NCI-H146 (cell line): ENCODE measurements at regions not wholly inside any gene's neighbourhood (a gene's known extent, or its start where the extent isn't known, plus 50 kb on each side); places are given as distances from the start of the nearest gene placed in this dataset.

Source experiments
- DNase-seq: peaks from one replicate; lab custom pipeline; 2025; lab: John Stamatoyannopoulos, UW

DNA sequence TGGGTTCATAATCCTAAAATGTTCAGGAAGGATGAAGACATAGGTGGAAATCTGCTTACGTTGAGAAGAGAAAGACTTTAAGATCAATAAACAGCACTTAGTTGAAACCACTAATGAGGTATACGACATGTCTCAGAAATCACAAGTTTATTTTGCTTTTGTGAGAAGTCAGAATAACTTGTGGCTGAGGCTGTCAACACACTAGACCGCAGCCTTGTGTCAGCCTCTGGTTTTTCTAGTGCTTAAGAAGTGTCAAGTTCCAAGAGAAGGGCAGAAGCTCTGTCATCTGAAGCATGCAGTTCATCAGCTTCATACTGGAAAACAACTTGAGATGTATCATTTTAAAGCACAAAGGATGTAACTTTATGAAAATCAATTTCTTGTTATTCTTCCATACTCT, 420.9 kb downstream of the METTL15 start:
- no peak for DNase-seq

DNA sequence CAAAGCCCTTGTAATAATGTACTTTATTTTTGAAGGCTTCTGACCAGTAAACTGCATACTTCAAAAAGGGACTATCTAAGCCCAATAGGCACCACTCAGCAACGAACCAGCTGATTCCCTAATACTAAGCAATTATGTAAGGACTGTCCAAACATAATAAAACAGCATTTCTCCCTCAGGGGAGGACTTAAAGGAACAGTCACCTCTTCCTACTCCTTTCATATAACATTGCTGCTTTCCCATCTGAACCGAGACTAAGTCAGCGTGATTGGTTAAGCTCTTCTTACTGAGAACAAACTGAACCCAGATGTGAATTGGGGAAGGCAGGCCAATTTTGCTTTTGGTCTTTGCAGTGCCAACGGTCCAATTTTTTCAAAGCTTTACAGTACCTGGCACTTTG, 420.0 kb downstream of the METTL15 start:
- no peak for DNase-seq

GRCh38 chr11:28526406-28526751, 418.2 kb downstream of the METTL15 start:
- DNase-seq = no peak

DNA sequence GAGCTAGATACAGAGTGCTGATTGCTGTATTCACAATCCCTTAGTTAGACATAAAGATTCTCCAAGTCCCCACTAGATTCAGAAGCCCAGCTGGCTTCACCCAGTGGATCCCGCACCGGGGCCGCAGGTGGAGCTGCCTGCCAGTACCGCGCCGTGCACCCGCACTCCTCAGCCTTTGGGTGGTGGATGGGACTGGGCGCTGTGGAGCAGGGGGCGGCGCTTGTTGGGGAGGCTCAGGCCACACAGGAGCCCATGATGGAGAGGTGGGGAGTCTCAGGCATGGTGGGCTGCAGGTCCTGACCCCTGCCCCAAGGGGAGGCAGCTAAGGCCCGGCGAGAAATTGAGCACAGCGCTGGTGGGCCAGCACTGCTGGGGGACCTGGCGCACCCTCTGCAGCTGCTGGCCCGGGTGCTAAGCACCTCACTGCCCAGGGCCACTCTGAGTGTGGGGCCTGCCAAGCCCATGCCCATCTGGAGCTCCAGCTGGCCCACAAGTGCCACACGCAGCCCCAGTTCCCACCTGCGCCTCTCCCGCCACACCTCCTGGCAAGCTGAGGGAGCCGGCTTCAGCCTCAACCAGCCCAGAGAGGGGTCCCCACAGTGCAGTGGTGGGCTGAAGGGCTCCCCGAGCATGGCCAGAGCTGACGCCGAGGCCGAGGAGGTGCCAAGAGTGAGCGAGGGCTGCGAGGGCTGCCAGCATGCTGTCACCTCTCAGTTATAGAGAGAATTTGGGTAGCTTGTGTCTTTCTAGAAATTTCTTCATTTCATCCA, 417.6 kb downstream of the METTL15 start:
- no peak for DNase-seq

DNA sequence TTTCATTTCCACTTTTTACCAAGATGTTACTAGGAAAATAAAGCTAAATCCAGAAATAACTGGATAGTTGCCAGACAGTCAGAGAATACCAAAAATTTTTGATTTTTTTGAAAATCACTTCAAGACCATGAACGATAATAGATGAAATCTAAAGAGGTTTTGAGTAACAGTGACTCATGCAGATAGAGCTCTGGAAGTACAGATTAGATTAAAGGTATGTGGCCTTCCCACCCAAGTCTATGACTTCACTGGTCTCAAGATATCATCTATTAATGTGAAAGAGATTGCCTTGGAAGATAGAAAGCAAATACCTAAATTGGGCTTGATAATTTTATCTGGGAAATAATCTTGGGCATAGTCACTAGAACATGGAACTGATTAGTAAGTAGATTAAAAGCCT, 415.9 kb downstream of the METTL15 start:
- DNase-seq = no peak

DNA sequence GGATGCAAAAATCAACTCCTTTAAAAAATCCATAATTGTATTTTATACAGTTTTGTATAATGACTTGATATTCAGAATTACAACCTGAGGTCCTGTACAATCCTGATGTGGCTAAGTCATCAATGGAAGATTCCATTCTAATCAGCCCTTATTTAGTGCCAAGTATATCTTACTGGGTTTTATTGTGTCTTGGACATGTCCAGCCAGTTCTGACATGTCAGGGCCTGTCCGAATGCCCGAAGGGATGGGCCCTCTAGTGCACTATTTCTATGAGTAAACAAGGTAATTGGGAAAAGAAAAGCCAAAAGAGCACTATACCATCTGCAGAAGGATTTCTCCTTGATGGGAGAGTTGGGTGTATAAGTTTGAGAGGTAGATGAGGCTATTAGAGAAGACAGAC, 412.9 kb downstream of the METTL15 start:
- DNase-seq = no peak

GRCh38 chr11:28520291-28520690, 412.1 kb downstream of the METTL15 start:
- no peak for DNase-seq

DNA sequence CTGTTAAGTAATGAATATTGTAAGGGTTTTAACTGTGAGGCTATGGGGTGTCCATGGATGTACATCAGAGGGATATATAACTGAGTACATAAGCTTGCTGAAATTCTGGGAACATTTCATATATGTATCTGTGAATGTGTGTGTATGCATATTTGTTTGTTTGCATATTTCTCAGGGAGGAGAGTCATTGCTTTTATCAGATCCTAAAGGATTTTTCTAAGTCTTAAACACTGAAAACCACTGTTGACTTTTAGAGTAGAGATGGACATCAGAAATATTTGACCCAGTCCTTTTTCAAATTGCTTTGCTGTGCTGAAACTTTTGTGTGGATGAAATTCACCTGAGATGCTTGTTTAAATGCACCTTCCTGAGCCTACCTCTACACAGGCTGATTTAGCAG, 410.6 kb downstream of the METTL15 start:
- no peak for DNase-seq

- DNase-seq = no peak
These were observed 409.4 kb downstream of the METTL15 start for GRCh38 chr11:28517621-28518020.

DNA sequence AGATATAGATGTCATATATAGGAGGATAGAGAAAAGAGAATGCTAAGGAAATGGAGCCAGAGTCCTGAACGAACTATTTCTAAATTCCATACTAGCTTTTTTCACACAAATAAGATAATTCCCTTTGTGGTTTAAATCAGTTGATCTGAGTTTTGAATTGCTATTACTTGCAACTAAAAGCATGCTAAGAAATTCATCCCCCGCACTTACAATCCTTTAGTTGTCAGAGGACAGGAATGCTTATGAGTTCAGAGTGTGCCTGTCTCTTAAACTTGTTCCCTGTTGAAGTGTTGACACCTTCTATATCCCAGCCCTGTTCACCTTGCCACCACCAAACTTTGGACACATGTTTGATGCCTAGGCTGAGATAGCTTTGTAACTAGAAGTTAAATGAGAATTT, 406.2 kb downstream of the METTL15 start:
- DNase-seq = no peak

DNA sequence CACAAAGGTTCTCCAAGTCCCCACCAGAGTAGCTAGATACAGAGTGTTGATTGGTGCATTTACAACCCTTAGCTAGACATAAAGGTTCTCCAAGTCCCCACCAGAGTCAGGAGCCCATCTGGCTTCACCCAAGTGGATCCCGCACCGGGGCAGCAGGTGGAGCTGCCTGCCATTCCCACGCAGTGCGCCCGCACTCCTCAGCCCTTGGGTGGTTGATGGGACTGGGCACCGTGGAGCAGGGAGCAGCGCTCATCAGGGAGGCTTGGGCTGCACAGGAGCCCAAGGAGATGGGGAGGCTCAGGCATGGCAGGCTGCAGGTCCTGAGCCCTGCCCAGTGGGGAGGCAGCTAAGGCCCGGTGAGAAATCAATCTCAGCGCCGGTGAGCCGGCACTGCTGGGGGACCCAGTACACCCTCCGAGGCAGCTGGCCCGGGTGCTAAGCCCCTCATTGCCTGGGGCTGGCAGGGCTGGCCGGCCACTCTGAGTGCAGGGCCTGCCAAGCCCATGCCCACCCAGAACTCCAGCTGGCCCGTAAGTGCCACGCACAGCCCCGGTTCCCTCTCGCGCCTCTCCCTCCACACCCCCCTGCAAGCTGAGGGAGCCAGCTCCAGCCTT, 404.1 kb downstream of the METTL15 start:
- DNase-seq = no peak

DNA sequence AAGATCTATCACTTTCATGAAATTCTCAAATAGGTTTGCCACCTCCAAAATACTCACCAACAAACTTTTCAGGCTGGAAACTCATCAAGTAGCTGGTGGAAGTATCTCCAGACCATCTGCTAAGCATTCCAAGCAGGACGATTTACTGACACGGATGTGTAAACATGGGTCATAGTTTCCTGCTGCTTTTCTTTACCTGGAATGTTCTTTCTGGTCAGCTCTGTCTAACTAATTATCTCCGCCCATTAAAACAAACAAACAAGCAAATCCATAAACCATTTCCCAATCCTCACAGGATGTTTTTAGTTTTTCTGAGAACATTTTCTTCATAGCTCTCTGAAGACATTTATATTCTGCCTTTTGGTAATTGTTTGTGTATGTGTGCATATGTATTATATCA, 397.0 kb downstream of the METTL15 start:
- no peak for DNase-seq

DNA sequence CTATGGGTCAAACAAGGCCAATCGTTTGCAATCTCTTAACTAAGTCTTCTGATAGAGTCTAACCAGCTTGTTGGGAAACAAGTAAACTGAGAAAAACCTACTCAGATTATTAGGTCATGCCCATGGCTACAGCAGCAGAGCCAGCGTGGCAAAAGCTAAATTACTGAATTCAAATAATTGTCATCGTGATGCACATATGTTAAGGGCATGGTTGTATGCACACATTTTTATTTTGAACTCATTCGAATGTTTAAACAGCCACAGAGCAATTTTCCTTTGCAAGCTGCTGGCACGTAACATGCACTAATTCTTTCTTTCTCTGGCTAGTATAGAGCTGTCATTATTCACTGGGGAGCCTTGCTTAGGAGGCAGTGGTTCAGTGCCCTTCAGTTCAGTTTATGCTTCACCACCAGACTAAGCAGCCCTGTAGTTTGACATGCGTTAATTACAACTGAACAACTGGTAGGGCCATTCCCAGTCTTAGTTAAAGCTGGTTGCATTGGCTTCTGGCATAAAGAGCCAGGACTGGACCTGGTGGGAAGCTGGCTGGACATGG, 396.4 kb downstream of the METTL15 start:
- no peak for DNase-seq

- no peak for DNase-seq
These were observed 387.1 kb downstream of the METTL15 start for GRCh38 chr11:28495333-28495732.

DNA sequence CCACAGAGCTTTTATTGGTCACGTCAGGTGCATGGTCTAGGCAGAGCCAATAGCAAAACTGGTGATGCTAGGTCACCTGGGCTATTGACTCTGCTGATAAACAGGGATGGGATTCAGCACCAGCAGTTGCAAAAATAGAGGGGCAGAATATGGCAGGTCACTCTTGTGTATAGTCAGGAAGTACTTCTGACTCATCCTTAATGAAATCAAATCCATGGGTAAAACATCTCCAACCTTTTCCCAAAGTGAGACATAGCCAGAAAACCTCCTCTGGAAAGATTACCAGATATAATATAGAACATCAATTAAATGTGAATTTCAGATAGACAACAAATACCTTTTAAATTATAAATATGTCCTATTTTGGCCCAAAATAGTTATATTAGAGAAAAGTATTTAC, 383.2 kb downstream of the METTL15 start:
- DNase-seq = no peak

- DNase-seq = no peak
These were observed 382.7 kb downstream of the METTL15 start for GRCh38 chr11:28490773-28491382.

DNA sequence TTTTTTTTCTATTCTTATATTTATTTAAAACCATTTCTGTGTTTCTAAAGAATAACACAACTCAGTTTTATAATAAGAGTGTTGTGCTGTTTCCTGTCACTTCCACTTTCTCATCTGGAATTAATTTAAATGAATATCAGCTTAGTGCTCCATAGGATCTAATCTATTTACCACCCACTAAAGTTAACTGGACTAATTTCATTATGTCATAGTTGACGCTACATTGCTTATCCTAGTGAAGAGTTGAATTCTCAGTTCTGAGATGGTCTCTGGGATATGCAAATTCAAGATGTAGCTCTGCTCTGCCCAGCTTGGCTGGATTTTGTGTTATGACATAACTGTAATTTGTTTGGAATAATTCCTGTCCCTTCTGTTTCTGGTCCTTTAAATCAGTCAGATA, 380.1 kb downstream of the METTL15 start:
- DNase-seq = no peak

GRCh38 chr11:28483072-28483867, 375.1 kb downstream of the METTL15 start:
- no peak for DNase-seq

DNA sequence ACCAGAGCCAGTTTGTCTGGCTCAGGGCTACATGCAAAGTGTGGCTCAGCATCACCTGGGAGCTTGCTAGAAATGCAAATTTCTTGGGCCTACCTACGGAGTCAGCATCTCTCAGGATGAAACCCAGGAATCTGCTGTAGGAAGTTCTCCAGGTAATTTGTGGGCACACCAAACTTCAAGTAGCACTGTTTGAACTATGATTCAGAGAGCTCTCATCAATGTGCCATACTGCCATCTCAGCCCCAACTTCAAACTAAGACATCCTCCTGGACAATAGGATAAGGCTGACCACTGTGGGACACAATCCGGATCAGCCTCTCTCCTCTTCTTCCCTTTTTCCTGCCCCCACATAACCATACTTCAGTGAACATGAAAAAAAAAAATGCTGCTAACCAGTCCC, 374.5 kb downstream of the METTL15 start:
- DNase-seq = no peak

GRCh38 chr11:28481616-28482480, 373.7 kb downstream of the METTL15 start:
- no peak for DNase-seq

DNA sequence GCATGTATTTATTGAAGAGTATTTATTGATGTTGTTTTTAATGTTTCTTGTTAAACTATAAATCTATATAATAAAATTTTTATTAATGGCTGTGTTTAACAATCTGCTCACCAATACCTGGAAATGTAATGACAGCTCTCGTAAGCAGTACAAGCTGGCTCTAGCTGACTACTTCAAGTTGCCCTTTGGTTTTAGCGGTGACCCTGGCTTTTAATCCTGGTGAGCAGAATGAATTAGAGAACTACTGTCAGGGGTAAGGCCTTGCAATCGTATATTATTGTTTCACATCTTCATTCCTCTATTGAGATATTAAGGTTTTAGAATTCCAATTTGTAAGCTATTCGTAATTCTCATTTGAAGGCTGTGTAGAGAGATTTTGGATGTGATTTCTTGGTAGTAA, 372.2 kb downstream of the METTL15 start:
- no peak for DNase-seq

DNA sequence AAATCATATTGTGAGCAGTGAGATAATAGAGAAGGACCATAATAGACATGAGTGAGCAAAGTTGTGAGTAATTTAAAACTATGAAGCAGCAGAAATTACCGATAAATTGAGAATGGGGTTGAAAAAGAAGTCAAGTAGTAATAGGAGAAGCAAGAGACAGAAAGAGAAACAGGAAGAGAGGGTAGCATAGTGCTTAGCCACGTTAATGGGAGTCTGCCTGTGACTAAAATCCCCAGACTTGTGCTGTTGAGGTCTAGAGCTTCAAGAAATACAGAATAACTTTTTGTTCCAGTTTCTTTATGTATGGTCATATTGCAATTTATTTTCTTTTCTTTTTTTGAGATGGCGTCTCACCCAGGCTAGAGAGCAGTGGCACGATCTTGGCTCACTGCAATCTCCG, 368.7 kb downstream of the METTL15 start:
- no peak for DNase-seq
